ENCODE measurements at regions not wholly inside any gene's neighbourhood (a gene's known extent, or its start where the extent isn't known, plus 50 kb on each side); places are given as distances from the start of the nearest gene placed in this dataset.

GRCh38 chr6:23678626-23679025 lies 447.4 kb upstream of the NRSN1 start:
- TF ChIP-seq EZH2phosphoT487 (IDR thresholded peaks at IDR 0.05; ENCODE audit: borderline replicate concordance), result no peak
- no peak for TF ChIP-seq CTCF (conservative IDR thresholded peaks at IDR 0.05; ENCODE audit: low read length)

All from Loucy (cell line).